HG02763 (cell line): ENCODE measurements at regions not wholly inside any gene's neighbourhood (a gene's known extent, or its start where the extent isn't known, plus 50 kb on each side); places are given as distances from the start of the nearest gene placed in this dataset.
"Not testable (repeated sequence)": the region's sequence is repeated elsewhere in the genome, so short reads cannot be mapped to it uniquely, and the experiment has no call there.

Experiments
- ATAC-seq: cut with Tn5 transposase; IDR thresholded peaks from one replicate; pipeline ENCODE4 v1.9.1; 2021; ENCODE audit warnings: mild to moderate bottlenecking, moderate library complexity; ENCODE audit not compliant: unreplicated experiment

DNA sequence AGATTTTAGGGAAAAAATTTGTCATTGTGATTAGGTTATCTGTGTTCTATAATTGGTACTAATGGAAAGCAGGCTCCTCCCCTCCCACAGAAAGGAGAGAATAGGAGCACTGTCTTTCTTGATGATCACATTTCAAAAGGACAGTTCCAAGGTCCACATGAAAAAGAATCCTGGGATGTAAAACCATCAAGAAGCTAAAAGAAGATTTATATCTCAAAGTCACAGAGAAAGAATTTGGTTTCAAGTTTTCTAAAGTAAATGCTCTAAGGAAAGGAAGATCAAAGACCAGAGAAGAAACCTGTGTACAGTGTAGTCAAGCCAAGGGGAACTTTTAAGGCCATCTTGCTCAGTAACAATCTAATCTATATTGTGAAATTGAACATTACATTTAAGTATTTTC lies 652.7 kb upstream of the HS3ST5 start:
- ATAC-seq, result no peak

DNA sequence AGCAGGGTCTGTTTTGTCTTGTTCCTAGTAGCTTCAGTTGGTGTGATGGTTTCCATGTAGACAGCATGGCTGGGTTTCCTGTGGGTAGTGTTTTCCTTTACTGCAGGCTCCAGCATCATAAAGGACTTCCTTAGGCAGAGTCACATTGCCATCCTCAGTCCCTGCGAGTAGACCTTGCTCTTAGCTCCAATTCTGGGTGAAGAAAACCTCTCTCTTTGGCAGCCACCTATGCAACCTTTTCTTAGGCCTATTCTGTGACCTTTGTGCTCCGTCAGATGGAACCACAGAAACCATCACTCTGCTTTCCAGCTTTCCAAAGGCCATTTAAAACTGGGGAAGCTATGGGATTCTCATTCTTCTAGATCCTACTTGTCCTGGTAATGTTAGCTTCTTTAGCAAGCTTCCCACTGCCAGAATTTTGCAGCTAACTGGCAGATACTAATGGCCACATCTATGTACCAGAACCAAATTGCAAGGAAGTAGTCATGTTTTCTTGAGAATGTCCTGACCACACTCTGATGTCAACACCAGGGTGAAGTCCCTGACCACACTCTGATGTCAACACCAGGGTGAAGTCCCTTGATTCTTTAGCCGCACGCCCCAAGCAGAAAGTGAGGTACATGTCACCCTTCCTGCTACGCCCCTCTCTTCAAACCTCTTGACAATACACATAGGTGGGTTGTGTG lies 646.6 kb upstream of the HS3ST5 start:
- peak; percentile 99 for ATAC-seq

DNA sequence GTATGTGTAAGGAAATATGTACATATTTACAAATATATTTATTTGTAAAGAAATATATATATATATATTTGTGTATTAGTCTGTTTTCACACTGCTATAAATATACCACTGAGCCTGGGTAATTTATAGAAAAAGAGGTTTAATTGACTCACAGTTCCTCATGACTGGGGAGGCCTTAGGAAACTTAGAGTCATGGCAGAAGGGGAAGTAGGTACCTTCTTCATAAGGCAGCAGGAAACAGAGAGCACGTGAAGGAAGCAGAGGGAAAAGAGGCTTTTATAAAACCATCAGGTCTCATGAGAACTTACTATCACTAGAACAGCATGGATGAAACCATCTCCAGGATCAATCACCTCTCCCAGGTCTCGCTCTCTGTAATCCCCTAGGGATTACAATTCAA lies 644.5 kb upstream of the HS3ST5 start:
- ATAC-seq, result no peak

DNA sequence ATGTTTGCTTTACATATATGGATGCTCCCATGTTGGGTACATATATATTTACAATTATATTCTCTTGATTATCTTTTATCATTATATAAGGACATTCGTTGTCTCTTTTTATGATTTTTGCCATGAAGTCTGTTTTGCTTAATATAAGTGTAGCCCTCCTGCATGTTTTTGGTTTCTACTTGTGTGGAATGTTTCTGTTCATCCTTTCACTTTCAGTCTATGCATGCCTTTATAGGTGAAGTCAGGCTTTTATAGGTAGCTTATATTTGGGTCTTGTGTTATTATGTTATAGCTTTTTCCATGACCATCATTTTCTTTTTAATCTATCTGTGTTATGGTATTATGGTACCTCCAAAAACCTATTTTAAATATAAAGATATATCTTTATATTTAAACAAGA lies 612.5 kb upstream of the HS3ST5 start:
- ATAC-seq, result no peak

- no peak for ATAC-seq
Observed at GRCh38 chr6:114952229-114952628, 609.4 kb upstream of the HS3ST5 start.

DNA sequence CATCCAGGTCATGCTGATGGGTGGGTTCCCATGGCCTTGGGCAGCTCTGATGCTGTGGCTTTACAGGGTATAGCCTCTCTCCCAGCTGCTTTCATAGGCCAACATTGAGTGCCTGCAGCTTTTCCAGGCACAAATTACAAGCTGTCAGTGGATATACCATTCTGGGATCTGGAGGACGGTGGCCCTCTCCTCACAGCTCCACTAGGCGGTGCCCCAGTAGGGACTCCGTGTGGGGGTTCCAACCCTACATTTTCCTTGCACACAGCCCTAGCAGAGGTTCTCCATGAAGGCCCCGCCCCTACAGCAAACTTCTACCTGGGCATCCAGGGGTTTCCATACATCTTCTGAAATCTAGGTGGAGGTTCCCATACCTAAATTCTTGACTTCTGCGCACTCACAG lies 602.6 kb upstream of the HS3ST5 start:
- no peak for ATAC-seq

DNA sequence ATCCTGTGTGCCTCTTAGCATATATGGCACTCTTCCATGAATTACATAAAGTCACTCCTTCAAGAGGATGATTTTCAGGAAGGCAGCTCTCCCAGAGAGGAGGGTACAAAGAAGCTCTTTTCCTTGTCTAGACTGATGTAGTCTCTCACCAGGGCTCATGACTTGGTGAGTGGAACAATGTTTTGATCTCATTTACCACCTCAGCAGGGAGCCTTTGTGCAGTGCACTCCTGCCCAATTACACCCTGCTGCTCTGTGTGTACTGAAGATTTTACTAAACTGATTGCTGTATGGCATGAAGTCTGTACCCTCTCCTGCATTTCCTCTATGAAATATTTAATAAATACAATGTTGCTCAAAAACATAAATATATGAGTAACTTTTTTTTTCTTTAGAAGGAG lies 598.3 kb upstream of the HS3ST5 start:
- ATAC-seq, result no peak

- ATAC-seq, result no peak
Observed at GRCh38 chr6:114940181-114940580, 597.4 kb upstream of the HS3ST5 start.

DNA sequence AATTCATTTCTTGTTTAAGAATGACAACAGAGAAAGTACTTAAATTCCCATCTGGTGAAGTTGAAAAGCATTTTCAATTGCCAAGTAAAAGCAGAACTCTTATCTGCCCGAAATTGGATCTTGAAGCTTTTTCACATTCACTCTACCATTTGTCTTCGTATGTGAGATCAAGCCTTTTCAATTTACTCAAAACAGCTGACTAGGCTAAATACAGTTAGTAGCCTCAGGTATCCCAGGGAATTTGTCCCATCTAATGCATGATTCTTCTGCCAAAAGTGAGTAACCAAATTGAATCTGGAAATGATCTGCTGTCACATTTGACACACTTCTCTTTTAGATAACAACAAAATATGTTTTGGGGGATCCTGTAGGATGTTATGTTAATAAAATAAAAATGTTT lies 596.8 kb upstream of the HS3ST5 start:
- ATAC-seq, result no peak

GRCh38 chr6:114936080-114936479 lies 593.3 kb upstream of the HS3ST5 start:
- ATAC-seq, result no peak

DNA sequence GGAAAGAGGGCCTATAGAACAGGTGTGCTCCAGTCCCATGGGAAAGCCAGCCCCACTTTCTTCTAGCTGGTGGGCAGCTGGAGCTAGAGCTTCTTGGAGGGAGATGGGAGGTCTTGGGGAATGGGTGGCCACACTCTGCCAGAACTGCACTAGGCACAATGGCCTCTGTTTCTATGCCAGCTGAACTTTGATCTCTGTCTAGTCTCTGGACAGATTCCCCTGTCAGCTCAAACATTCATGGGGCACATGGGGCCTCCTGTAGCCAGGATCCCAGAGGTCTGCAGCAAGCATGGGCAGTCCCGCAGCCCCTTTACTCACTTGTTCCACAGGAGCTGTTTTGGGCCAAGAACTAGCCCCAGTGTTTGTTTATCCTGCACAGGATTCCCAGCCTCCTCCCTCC lies 591.3 kb upstream of the HS3ST5 start:
- no peak for ATAC-seq

GRCh38 chr6:114928731-114929130 lies 585.9 kb upstream of the HS3ST5 start:
- not testable (repeated sequence) for ATAC-seq

DNA sequence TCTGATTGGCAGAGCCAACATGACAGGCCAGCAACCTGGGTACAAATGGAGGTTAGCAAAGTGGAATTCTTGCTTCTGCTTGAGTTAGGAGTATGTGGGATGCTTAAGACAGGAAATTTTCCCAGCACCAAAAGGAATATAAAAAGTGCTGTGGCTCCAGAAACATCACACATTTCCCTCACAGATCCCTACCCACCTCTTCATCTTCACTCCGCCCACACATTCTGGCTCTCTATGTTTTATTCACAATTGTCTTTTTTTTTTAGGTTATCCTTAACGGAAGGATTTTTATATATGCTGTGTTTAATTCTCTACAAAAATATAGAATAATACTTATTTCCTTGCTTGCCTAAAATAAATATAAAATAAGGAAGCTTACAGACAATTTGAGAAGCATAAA lies 563.3 kb upstream of the HS3ST5 start:
- ATAC-seq, result no peak

- ATAC-seq, result no peak
Observed at GRCh38 chr6:114897536-114897935, 554.7 kb upstream of the HS3ST5 start.

GRCh38 chr6:114892211-114892610 lies 549.4 kb upstream of the HS3ST5 start:
- ATAC-seq, result no peak

DNA sequence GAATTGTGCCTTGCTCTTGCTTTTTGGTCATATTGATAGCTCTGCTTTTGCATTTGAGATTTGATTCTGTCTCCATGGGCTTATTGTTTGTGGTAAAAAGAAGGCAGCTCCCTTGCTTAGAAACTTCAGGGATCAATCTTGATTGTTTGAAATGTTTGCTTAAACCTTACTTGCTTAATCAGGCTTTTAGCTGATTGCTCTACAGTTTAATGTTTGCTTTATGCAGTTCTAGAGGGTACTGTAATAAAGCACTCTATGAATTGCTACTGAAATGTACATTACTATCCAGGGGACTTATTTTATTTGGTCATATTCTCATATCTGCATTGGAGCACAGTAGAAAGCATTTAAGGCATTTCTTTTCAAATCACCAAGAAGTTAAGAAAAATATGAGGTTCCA lies 545.4 kb upstream of the HS3ST5 start:
- no peak for ATAC-seq

DNA sequence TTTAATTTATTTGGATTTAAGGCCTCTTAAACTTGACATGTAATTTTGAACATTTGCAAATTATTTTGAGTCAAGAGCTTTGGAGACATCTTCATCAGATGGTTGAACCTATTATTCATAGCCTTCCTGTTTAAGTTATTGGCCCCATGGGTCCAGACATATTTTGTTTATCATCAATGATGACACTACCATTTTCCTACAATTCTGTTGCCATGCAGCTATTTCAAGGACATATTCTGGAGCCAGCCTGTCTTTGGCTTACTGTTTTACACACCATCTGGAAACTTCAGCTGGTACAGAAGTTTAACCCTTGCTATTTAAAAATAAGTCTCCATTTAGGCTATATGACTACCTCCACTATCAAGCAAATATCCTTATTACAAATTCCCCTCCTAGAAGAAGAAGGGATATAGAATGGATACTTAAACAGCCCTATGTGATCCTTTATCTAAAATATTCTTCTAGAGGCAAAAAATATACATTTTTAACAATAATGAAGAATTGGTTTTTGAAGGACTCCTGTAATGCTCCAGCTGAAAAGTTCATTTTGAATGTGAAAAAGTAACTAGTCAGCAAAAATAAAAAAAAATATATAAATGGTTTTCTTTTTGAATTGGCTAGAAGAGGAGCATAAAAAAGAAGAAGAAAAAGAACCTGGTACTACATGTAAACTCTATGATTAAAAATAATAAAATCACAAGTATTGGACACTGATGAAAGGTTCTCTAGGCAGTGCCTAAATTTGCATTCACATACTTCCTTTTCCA lies 544.0 kb upstream of the HS3ST5 start:
- no peak for ATAC-seq

GRCh38 chr6:114879693-114880092 lies 536.9 kb upstream of the HS3ST5 start:
- no peak for ATAC-seq

DNA sequence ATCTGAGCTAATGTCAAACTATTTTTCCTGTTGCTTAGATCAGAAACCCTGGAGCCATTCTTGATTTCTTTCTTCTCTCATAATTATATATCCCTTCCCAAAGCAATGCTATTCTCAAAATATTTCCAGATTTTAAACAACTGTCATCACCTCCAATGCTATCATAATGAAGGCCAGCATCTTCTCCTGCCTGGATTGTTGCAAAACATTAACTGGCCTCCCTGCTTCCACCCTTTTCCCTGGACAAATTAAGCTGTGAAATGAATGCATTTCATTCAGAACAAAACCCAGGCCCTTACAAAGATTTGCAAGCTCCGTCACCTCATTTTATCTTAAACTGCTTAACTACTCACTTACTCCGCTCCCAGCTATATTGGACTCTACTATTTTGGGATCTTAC lies 535.3 kb upstream of the HS3ST5 start:
- ATAC-seq, result no peak

- no peak for ATAC-seq
Observed at GRCh38 chr6:114874410-114874809, 531.6 kb upstream of the HS3ST5 start.

DNA sequence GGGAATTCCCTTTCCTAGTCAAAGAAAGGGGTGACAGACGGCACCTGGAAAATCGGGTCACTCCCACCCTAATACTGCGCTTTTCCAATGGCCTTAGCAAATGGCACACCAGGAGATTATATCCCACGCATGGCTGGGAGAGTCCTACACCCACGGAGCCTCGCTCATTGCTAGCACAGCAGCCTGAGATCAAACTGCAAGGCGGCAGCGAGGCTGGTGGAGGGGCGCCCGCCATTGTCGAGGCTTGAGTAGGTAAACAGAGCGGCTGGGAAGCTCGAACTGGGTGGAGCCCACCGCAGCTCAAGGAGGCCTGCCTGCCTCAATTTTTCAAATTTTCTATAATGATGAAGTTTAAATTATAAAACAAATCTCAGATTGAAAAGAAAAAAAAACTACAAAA lies 522.7 kb upstream of the HS3ST5 start:
- not testable (repeated sequence) for ATAC-seq

DNA sequence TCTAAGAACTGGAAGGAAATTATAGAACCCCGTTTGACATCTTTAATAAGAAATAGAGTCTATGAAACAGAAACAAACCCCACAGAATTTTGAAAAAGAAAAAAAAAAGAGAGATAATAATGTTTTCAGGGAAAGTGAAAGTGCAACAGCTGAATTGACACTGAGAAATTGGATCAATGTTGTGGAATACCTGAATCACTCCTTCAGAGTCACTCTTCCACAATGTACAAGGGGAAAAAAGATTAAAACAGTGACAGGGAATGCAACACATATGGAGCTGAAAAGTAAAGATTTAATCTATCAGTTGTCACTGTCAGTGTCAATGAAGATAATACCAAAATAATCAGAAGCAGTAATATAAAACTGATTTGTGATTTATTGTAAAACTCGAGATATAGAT lies 520.8 kb upstream of the HS3ST5 start:
- ATAC-seq, result no peak

DNA sequence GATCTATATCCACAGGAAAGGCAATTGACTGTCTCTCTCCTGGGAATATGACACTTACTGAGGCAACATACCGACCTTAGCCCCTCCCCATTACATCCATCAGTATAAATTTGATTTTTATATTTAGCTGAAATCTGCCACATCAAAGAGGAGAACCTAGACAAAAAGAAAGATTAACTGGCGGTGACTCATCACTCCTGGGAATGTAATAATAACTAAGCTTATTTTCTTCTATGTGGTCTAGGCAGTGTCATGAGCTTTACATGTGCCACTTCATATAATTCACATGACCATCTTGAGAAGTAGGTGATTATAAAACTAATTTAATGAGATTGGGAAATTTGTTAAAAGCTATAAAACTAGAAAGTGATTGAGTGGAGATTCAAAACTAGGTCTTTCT lies 520.0 kb upstream of the HS3ST5 start:
- no peak for ATAC-seq
